ENCODE measurements at regions not wholly inside any gene's neighbourhood (a gene's known extent, or its start where the extent isn't known, plus 50 kb on each side); places are given as distances from the start of the nearest gene placed in this dataset.

GRCh38 chr9:118384531-118385100, 680.4 kb downstream of the TLR4 start:
- TF ChIP-seq EZH2 (IDR thresholded peaks at IDR 0.05; ENCODE audit: low read length) (no peak), CTCF (optimal IDR thresholded peaks at IDR 0.05 in 1 of 3, IDR thresholded peaks at IDR 0.05 in 1 of 3, conservative IDR thresholded peaks at IDR 0.05 in 1 of 3; ENCODE audit: extremely low read depth in 1 of 3, insufficient read depth in 2 of 3, low read length in 3 of 3) (no peak)
- H3K27ac ChIP-seq (ENCODE audit: control insufficient read depth, insufficient read depth, low read length), result no peak overlapping the region
- no peak overlapping the region for H3K4me2 ChIP-seq (ENCODE audit: control insufficient read depth, extremely low read depth, insufficient read depth, low read depth, low read length)
- no peaks in the 10 kb centered on the region for H3K9me3 ChIP-seq (ENCODE audit: control insufficient read depth, low read depth, low read length)
- H3K9me1 ChIP-seq (ENCODE audit: control insufficient read depth, extremely low read depth, insufficient read depth, low read length), result no peaks in the 10 kb centered on the region
- H3K4me3 ChIP-seq (ENCODE audit: control insufficient read depth in 2 of 3, extremely low read depth in 1 of 3, insufficient read depth in 2 of 3, low read depth in 1 of 3, low read length in 3 of 3), result no peak overlapping the region
- H3K9ac ChIP-seq (ENCODE audit: control insufficient read depth, extremely low read depth, insufficient read depth, low read length), result no peak overlapping the region
- DNase-seq (ENCODE audit: low read depth, low spot score) (no peak), FAIRE-seq (no peak)
- no peaks in the 10 kb centered on the region for H3K27me3 ChIP-seq (ENCODE audit: control insufficient read depth, extremely low read depth, insufficient read depth, low read length)
- H4K20me1 ChIP-seq (ENCODE audit: control insufficient read depth, extremely low read depth, insufficient read depth, low read length), result no peaks in the 10 kb centered on the region
- dilution Hi-C loops (cut with MboI; ENCODE audit: extremely low pct_ligation_motif_present, low sequenced_read_pairs), result no loop called here
- no peak overlapping the region for H2AFZ ChIP-seq (ENCODE audit: control insufficient read depth, low read length)
- H3K4me1 ChIP-seq (ENCODE audit: control insufficient read depth, extremely low read depth, insufficient read depth, low read length), result no peaks in the 10 kb centered on the region
- no peaks in the 10 kb centered on the region for H3K79me2 ChIP-seq (ENCODE audit: control insufficient read depth, insufficient read depth, low read length)
- no peaks in the 10 kb centered on the region for H3K36me3 ChIP-seq (ENCODE audit: control insufficient read depth in 2 of 2, extremely low read depth in 1 of 2, insufficient read depth in 2 of 2, low read length in 2 of 2)

GRCh38 chr9:118395415-118395814, 691.2 kb downstream of the TLR4 start:
- dilution Hi-C loops (cut with MboI; ENCODE audit: extremely low pct_ligation_motif_present, low sequenced_read_pairs), result no loop called here
- Histone ChIP-seq H3K27ac (ENCODE audit: control insufficient read depth, insufficient read depth, low read length) (no peak overlapping the region), H3K4me3 (ENCODE audit: control insufficient read depth in 2 of 3, extremely low read depth in 1 of 3, insufficient read depth in 2 of 3, low read depth in 1 of 3, low read length in 3 of 3) (no peak overlapping the region), H3K79me2 (ENCODE audit: control insufficient read depth, insufficient read depth, low read length) (no peaks in the 10 kb centered on the region), H3K9me1 (ENCODE audit: control insufficient read depth, extremely low read depth, insufficient read depth, low read length) (no peaks in the 10 kb centered on the region), H3K4me2 (ENCODE audit: control insufficient read depth, extremely low read depth, insufficient read depth, low read depth, low read length) (no peak overlapping the region), H3K9ac (ENCODE audit: control insufficient read depth, extremely low read depth, insufficient read depth, low read length) (no peak overlapping the region), H2AFZ (ENCODE audit: control insufficient read depth, low read length) (no peak overlapping the region), H3K4me1 (ENCODE audit: control insufficient read depth, extremely low read depth, insufficient read depth, low read length) (no peaks in the 10 kb centered on the region), H3K9me3 (ENCODE audit: control insufficient read depth, low read depth, low read length) (no peaks in the 10 kb centered on the region), H4K20me1 (ENCODE audit: control insufficient read depth, extremely low read depth, insufficient read depth, low read length) (no peaks in the 10 kb centered on the region), H3K27me3 (ENCODE audit: control insufficient read depth, extremely low read depth, insufficient read depth, low read length) (no peaks in the 10 kb centered on the region), H3K36me3 (ENCODE audit: control insufficient read depth in 2 of 2, extremely low read depth in 1 of 2, insufficient read depth in 2 of 2, low read length in 2 of 2) (no peaks in the 10 kb centered on the region)
- FAIRE-seq, result no peak
- TF ChIP-seq CTCF (optimal IDR thresholded peaks at IDR 0.05 in 1 of 3, IDR thresholded peaks at IDR 0.05 in 1 of 3, conservative IDR thresholded peaks at IDR 0.05 in 1 of 3; ENCODE audit: extremely low read depth in 1 of 3, insufficient read depth in 2 of 3, low read length in 3 of 3) (no peak), EZH2 (IDR thresholded peaks at IDR 0.05; ENCODE audit: low read length) (no peak)
- DNase-seq (ENCODE audit: low read depth, low spot score), result no peak
